Uterus (tissue), 3 donors: ENCODE measurements at regions not wholly inside any gene's neighbourhood (a gene's known extent, or its start where the extent isn't known, plus 50 kb on each side); places are given as distances from the start of the nearest gene placed in this dataset.

Source experiments
- DNase-seq, 2 donors: peaks; one replicate each; pipeline ENCODE4 v3.0.0-alpha.2; 2019 to 2020
- H3K27ac ChIP-seq, 2 donors: fragments of 200-600 bp; sonication (generic); 1 replicate in 1 of 2; 2 replicates in 1 of 2; pipeline ENCODE4 v1.5.1; 2016 to 2018
- H3K27me3 ChIP-seq, 2 donors: fragments of 200-600 bp; sonication (generic); one replicate each; pipeline ENCODE4 v1.5.1; 2018 to 2019; ENCODE audit warnings: control low read depth in 1 of 2
- H3K36me3 ChIP-seq, 2 donors: fragments of 200-600 bp; sonication (generic); one replicate each; pipeline ENCODE4 v1.5.1; 2019; ENCODE audit warnings: control low read depth in 1 of 2
- H3K4me1 ChIP-seq, 2 donors: fragments of 200-600 bp; sonication (generic); one replicate each; pipeline ENCODE4 v1.5.1; 2018 to 2019; ENCODE audit warnings: control low read depth in 1 of 2
- H3K4me3 ChIP-seq, 2 donors: fragments of 200-600 bp; sonication (generic); 1 replicate in 1 of 2; 2 replicates in 1 of 2; pipeline ENCODE4 v1.5.1; 2018 to 2019; ENCODE audit warnings: mild to moderate bottlenecking in 1 of 2
- H3K9me3 ChIP-seq, 2 donors: fragments of 200-600 bp; sonication (generic); one replicate each; pipeline ENCODE4 v1.5.1; 2019; ENCODE audit warnings: control low read depth in 1 of 2
- POLR2A ChIP-seq, 2 donors: fragments of 450-650 bp; IDR thresholded peaks; one replicate each; pipeline ENCODE4 v1.6.1; 2016; ENCODE audit warnings: antibody characterized with exemption in 2 of 2, mild to moderate bottlenecking in 1 of 2, moderate library complexity in 1 of 2
- intact Hi-C: fragments of 100-400 bp; cut with DNase I; formaldehyde crosslinking; loops from one replicate; pipeline ENCODE4 v1.15.1; 2023; ENCODE audit warnings: low total_unique reads
- TF ChIP-seq, protein P1 (sequence below), 4 experiments: fragments of 200-600 bp in 2 of 4; fragments of 450-650 bp in 2 of 4; sonication (generic) in 2 of 4; IDR thresholded peaks; one replicate each; pipeline ENCODE4 v1.5.1; 2016 to 2019; ENCODE audit warnings: antibody characterized with exemption in 4 of 4, mild to moderate bottlenecking in 2 of 4, moderate library complexity in 1 of 4
- donor health status: DM: yes; HTN: yes; CAD: no.

- intact Hi-C loops: no loop called here
- TF ChIP-seq, protein P1, sequence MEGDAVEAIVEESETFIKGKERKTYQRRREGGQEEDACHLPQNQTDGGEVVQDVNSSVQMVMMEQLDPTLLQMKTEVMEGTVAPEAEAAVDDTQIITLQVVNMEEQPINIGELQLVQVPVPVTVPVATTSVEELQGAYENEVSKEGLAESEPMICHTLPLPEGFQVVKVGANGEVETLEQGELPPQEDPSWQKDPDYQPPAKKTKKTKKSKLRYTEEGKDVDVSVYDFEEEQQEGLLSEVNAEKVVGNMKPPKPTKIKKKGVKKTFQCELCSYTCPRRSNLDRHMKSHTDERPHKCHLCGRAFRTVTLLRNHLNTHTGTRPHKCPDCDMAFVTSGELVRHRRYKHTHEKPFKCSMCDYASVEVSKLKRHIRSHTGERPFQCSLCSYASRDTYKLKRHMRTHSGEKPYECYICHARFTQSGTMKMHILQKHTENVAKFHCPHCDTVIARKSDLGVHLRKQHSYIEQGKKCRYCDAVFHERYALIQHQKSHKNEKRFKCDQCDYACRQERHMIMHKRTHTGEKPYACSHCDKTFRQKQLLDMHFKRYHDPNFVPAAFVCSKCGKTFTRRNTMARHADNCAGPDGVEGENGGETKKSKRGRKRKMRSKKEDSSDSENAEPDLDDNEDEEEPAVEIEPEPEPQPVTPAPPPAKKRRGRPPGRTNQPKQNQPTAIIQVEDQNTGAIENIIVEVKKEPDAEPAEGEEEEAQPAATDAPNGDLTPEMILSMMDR (IDR thresholded peaks at IDR 0.05): no peak
- TF ChIP-seq POLR2A (IDR thresholded peaks at IDR 0.05): no peak
- H3K4me1 ChIP-seq: no peaks in the 10 kb centered on the region
- no peak overlapping the region for H3K4me3 ChIP-seq
- H3K27me3 ChIP-seq: no peaks in the 10 kb centered on the region
- no peaks in the 10 kb centered on the region for H3K9me3 ChIP-seq
- no peaks in the 10 kb centered on the region for H3K36me3 ChIP-seq
- DNase-seq: no peak
- H3K27ac ChIP-seq: no peak overlapping the region
Measured at GRCh38 chr1:193498088-193498655, 311.8 kb upstream of the B3GALT2 start.

- no peak for TF ChIP-seq POLR2A (IDR thresholded peaks at IDR 0.05)
- TF ChIP-seq, protein P1 (IDR thresholded peaks at IDR 0.05): no peak
- Histone ChIP-seq H3K27me3 (no peaks in the 10 kb centered on the region), H3K36me3 (no peaks in the 10 kb centered on the region), H3K27ac (no peak overlapping the region), H3K4me1 (no peaks in the 10 kb centered on the region), H3K9me3 (no peaks in the 10 kb centered on the region), H3K4me3 (no peak overlapping the region)
- no peak for DNase-seq
- intact Hi-C loops: no loop called here
Measured at GRCh38 chr1:193494368-193494767, 308.0 kb upstream of the B3GALT2 start.

- DNase-seq: no peak
- intact Hi-C loops: no loop called here
- TF ChIP-seq, protein P1 (IDR thresholded peaks at IDR 0.05): no peak
- TF ChIP-seq POLR2A (IDR thresholded peaks at IDR 0.05): no peak
- H3K4me1 ChIP-seq: no peaks in the 10 kb centered on the region
- no peaks in the 10 kb centered on the region for H3K9me3 ChIP-seq
- no peak overlapping the region for H3K4me3 ChIP-seq
- no peak overlapping the region for H3K27ac ChIP-seq
- H3K27me3 ChIP-seq: no peaks in the 10 kb centered on the region
- H3K36me3 ChIP-seq: no peaks in the 10 kb centered on the region
Measured at GRCh38 chr1:193489191-193489590, 302.8 kb upstream of the B3GALT2 start.

DNA sequence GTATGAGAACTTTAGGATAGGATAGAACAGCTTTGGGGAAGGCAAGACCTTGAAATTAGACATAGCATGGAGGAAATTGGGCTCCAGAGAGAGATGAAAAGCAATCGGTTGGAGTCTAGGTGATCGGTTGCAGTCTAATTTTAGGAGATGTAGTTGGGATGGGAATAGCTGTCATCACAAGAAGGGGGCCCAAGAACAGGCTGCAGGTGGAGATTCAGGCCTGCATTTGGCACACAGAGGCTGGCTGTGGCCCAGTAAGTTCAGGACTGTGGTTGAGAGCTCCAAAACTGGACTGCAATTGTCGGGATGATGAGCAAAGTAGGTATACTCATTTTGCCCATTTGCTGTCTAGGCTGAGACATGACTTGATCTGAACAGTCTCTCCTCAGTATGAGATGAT lies 301.3 kb upstream of the B3GALT2 start:
- Histone ChIP-seq H3K27me3 (no peaks in the 10 kb centered on the region), H3K4me1 (no peaks in the 10 kb centered on the region), H3K36me3 (no peaks in the 10 kb centered on the region), H3K4me3 (no peak overlapping the region), H3K9me3 (no peaks in the 10 kb centered on the region), H3K27ac (no peak overlapping the region)
- intact Hi-C loops: no loop called here
- TF ChIP-seq POLR2A (IDR thresholded peaks at IDR 0.05): no peak
- TF ChIP-seq, protein P1 (IDR thresholded peaks at IDR 0.05): no peak
- DNase-seq: no peak

DNA sequence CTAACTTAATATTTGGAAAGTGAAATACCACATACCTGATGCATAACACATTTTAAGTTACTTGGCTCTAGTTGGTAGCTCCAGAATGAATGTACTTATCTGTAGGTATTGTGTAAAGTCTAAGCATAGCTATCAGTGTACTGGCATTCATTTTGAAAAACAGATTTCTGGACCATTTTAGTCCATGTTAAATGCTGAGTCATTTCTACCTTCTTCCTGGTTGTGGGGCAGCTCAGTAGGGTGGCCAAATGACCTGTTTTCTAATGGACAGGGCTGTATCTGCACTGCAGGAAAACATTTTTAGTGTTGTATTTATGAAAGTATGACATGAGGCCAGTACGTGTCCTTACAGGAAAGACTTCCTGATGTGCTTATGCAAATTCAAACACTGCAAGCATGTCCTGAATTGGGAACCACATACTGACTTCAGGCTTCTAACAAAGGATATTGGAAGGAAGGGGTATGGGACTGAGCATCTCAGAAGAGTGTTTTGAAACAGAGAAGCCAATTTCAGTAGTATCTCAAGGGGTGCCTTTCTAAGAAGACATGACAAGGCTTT lies 300.3 kb upstream of the B3GALT2 start:
- TF ChIP-seq POLR2A (IDR thresholded peaks at IDR 0.05): no peak
- TF ChIP-seq, protein P1 (IDR thresholded peaks at IDR 0.05): no peak

More for the DNA sequence above, 300.3 kb upstream of the B3GALT2 start:
- H3K27me3 ChIP-seq: no peaks in the 10 kb centered on the region
- no peaks in the 10 kb centered on the region for H3K4me1 ChIP-seq
- no peak overlapping the region for H3K27ac ChIP-seq
- no peak overlapping the region for H3K4me3 ChIP-seq
- DNase-seq: no peak
- no peaks in the 10 kb centered on the region for H3K36me3 ChIP-seq
- intact Hi-C loops: no loop called here
- no peaks in the 10 kb centered on the region for H3K9me3 ChIP-seq
